NCI-H1092 treated with DMSO at 0.1 percent for 48 hours (cell line): ENCODE measurements at regions not wholly inside any gene's neighbourhood (a gene's known extent, or its start where the extent isn't known, plus 50 kb on each side); places are given as distances from the start of the nearest gene placed in this dataset.
"Not testable (repeated sequence)": the region's sequence is repeated elsewhere in the genome, so short reads cannot be mapped to it uniquely, and the experiment has no call there.

Experiments used
- DNase-seq: peaks from one replicate; lab custom pipeline; 2025; lab: John Stamatoyannopoulos, UW

- no peak for DNase-seq
Observed at GRCh38 chr12:131511391-131511802, 199.5 kb upstream of the SFSWAP start.

GRCh38 chr12:131511803-131512561, 198.9 kb upstream of the SFSWAP start:
- peak; percentile 57 for DNase-seq

GRCh38 chr12:131513606-131514005, 197.3 kb upstream of the SFSWAP start:
- DNase-seq = no peak

- DNase-seq = not testable (repeated sequence)
Observed at GRCh38 chr12:131520553-131520952, 190.3 kb upstream of the SFSWAP start.

- DNase-seq = no peak
Observed at GRCh38 chr12:131521326-131521725, 189.6 kb upstream of the SFSWAP start.

- no peak for DNase-seq
Observed at GRCh38 chr12:131525795-131526508, 184.9 kb upstream of the SFSWAP start.

GRCh38 chr12:131527092-131527491, 183.8 kb upstream of the SFSWAP start:
- no peak for DNase-seq

- DNase-seq = no peak
Observed at GRCh38 chr12:131527736-131528135, 183.2 kb upstream of the SFSWAP start.

- DNase-seq = no peak
Observed at GRCh38 chr12:131528144-131528543, 182.7 kb upstream of the SFSWAP start.

GRCh38 chr12:131528667-131529066, 182.2 kb upstream of the SFSWAP start:
- no peak for DNase-seq

GRCh38 chr12:131529196-131530040, 181.5 kb upstream of the SFSWAP start:
- DNase-seq = no peak

- DNase-seq = no peak
Observed at GRCh38 chr12:131530041-131530332, 180.9 kb upstream of the SFSWAP start.

- no peak for DNase-seq
Observed at GRCh38 chr12:131530422-131530821, 180.5 kb upstream of the SFSWAP start.

GRCh38 chr12:131533139-131533538, 177.8 kb upstream of the SFSWAP start:
- no peak for DNase-seq

GRCh38 chr12:131535779-131536178, 175.1 kb upstream of the SFSWAP start:
- DNase-seq = no peak

GRCh38 chr12:131536337-131536736, 174.6 kb upstream of the SFSWAP start:
- DNase-seq = no peak

GRCh38 chr12:131536766-131537165, 174.1 kb upstream of the SFSWAP start:
- no peak for DNase-seq

- DNase-seq = no peak
Observed at GRCh38 chr12:131537267-131537958, 173.5 kb upstream of the SFSWAP start.

- DNase-seq = no peak
Observed at GRCh38 chr12:131539381-131539780, 171.5 kb upstream of the SFSWAP start.

GRCh38 chr12:131540138-131540623, 170.7 kb upstream of the SFSWAP start:
- DNase-seq = no peak

GRCh38 chr12:131541512-131541911, 169.4 kb upstream of the SFSWAP start:
- not testable (repeated sequence) for DNase-seq

GRCh38 chr12:131542351-131542750, 168.5 kb upstream of the SFSWAP start:
- DNase-seq = no peak
